CD14-positive monocyte (primary cell): ENCODE measurements at regions not wholly inside any gene's neighbourhood (a gene's known extent, or its start where the extent isn't known, plus 50 kb on each side); places are given as distances from the start of the nearest gene placed in this dataset.

Experiments used
- DNase-seq, 3 donors: peaks; one replicate each; pipeline ENCODE4 v3.0.0-alpha.2; 2011 to 2022
- H2AFZ ChIP-seq: 2 replicates; pipeline ENCODE4 v1.6.0; 2012; ENCODE audit warnings: mild to moderate bottlenecking, low read depth, low read length, inconsistent platforms; ENCODE audit not compliant: insufficient read depth, poor library complexity, severe bottlenecking
- H3K27ac ChIP-seq, 2 donors: 1 replicate in 1 of 2; 2 replicates in 1 of 2; pipeline ENCODE4 v1.5.1; 2012 to 2013; ENCODE audit warnings: low read length in 2 of 2, control low read depth in 1 of 2, inconsistent platforms in 1 of 2, low read depth in 1 of 2, mild to moderate bottlenecking in 1 of 2
- H3K27me3 ChIP-seq, 2 donors: one replicate each; pipeline versions ENCODE4 v1.6.0 to v1.6.1; 2011 to 2013; ENCODE audit warnings: low read length in 2 of 2; ENCODE audit not compliant: control insufficient read depth in 2 of 2, insufficient read depth in 2 of 2
- H3K36me3 ChIP-seq, 2 donors: replicated peaks in 1 of 2; 1 replicate in 1 of 2; 2 replicates in 1 of 2; pipeline versions ENCODE4 v1.5.1 to v1.6.1; 2012 to 2013; ENCODE audit warnings: low read length in 2 of 2, control low read depth in 1 of 2, inconsistent platforms in 1 of 2, mild to moderate bottlenecking in 1 of 2; ENCODE audit not compliant: insufficient read depth in 2 of 2, control insufficient read depth in 1 of 2
- H3K4me1 ChIP-seq, 2 donors: 1 replicate in 1 of 2; 2 replicates in 1 of 2; pipeline versions ENCODE4 v1.5.1 to v1.6.1; 2012 to 2013; ENCODE audit warnings: low read length in 2 of 2, control low read depth in 1 of 2, inconsistent platforms in 1 of 2, mild to moderate bottlenecking in 1 of 2, moderate library complexity in 1 of 2; ENCODE audit not compliant: insufficient read depth in 2 of 2, control insufficient read depth in 1 of 2
- H3K4me2 ChIP-seq: replicated peaks from 2 replicates; pipeline ENCODE3; 2012; ENCODE audit warnings: low read length, moderate library complexity, mild to moderate bottlenecking; ENCODE audit not compliant: poor library complexity, severe bottlenecking; ENCODE audit errors: extremely low read depth
- H3K4me3 ChIP-seq, 3 experiments: fragments of 200-600 bp in 1 of 3; sonication (generic) in 1 of 3; replicated peaks in 1 of 3; 1 replicate in 2 of 3; 2 replicates in 1 of 3; pipeline ENCODE4 v1.5.1; 2011 to 2013; ENCODE audit warnings: low read length in 3 of 3, mild to moderate bottlenecking in 3 of 3, control low read depth in 2 of 3, low read depth in 2 of 3, inconsistent platforms in 1 of 3, moderate library complexity in 1 of 3
- H3K79me2 ChIP-seq: 2 replicates; pipeline ENCODE4 v1.6.0; 2012; ENCODE audit warnings: mild to moderate bottlenecking, control low read depth, inconsistent platforms, low read length, moderate library complexity; ENCODE audit not compliant: insufficient read depth
- H3K9ac ChIP-seq: 2 replicates; pipeline ENCODE4 v1.6.0; 2017; ENCODE audit warnings: low read length, mild to moderate bottlenecking; ENCODE audit not compliant: insufficient read depth, poor library complexity, severe bottlenecking
- H3K9me3 ChIP-seq, 2 donors: replicated peaks in 1 of 2; 1 replicate in 1 of 2; 2 replicates in 1 of 2; pipeline versions ENCODE4 v1.5.1 to v1.6.1; 2012 to 2013; ENCODE audit warnings: low read length in 2 of 2, control low read depth in 1 of 2; ENCODE audit not compliant: control insufficient read depth in 1 of 2, insufficient read depth in 1 of 2
- H4K20me1 ChIP-seq: 2 replicates; pipeline ENCODE4 v1.6.0; 2012; ENCODE audit warnings: mild to moderate bottlenecking, low read length, control low read depth, moderate library complexity; ENCODE audit not compliant: insufficient read depth
- H3K27ac Mint-ChIP-seq, 7 donors: one replicate each; pipeline ENCODE4 v1.8.0; 2020; ENCODE audit warnings: mild to moderate bottlenecking in 7 of 7, mixed read lengths in 7 of 7, moderate library complexity in 6 of 7, inconsistent platforms in 2 of 7
- H3K27me3 Mint-ChIP-seq, 3 donors: one replicate each; pipeline ENCODE4 v1.8.0; 2021 to 2022; ENCODE audit warnings: low read depth in 3 of 3, mild to moderate bottlenecking in 3 of 3, mixed read lengths in 3 of 3, moderate library complexity in 3 of 3, inconsistent platforms in 1 of 3
- H3K36me3 Mint-ChIP-seq, 2 donors: one replicate each; pipeline ENCODE4 v1.8.0; 2020; ENCODE audit warnings: mixed read lengths in 2 of 2, inconsistent platforms in 1 of 2, mild to moderate bottlenecking in 1 of 2
- H3K4me1 Mint-ChIP-seq: one replicate; pipeline ENCODE4 v1.8.0; 2020; ENCODE audit warnings: mild to moderate bottlenecking, mixed read lengths
- H3K4me3 Mint-ChIP-seq, 2 donors: one replicate each; pipeline ENCODE4 v1.8.0; 2020; ENCODE audit warnings: mild to moderate bottlenecking in 2 of 2, mixed read lengths in 2 of 2, moderate library complexity in 1 of 2
- H3K9me3 Mint-ChIP-seq, 7 donors: one replicate each; pipeline ENCODE4 v1.8.0; 2020 to 2022; ENCODE audit warnings: mixed read lengths in 7 of 7, mild to moderate bottlenecking in 6 of 7, moderate library complexity in 6 of 7, inconsistent platforms in 2 of 7
- WGBS: methylation state at CpG from one replicate; pipeline ENCODE4 v1.1.5; 2013; ENCODE audit warnings: missing lambda C conversion rate; ENCODE audit not compliant: insufficient coverage; 5-methylcytosine and 5-hydroxymethylcytosine counted together
- intact Hi-C, 2 donors: fragments of 100-400 bp; cut with micrococcal nuclease; formaldehyde crosslinking; loops; one replicate each; pipeline versions ENCODE4 v1.15.0 to v1.15.1; 2023
- TF ChIP-seq, protein P1 (sequence below): fragments of 200-600 bp; IDR thresholded peaks from one replicate; pipeline ENCODE4 v1.8.0; 2022; ENCODE audit warnings: antibody characterized with exemption, mild to moderate bottlenecking

GRCh38 chr5:87775228-87775627, 362.5 kb upstream of the CCNH start:
- WGBS = no CpG with 5 or more reads among the region's 2 CpGs
- no peak overlapping the region for H3K4me3 Mint-ChIP-seq

DNA sequence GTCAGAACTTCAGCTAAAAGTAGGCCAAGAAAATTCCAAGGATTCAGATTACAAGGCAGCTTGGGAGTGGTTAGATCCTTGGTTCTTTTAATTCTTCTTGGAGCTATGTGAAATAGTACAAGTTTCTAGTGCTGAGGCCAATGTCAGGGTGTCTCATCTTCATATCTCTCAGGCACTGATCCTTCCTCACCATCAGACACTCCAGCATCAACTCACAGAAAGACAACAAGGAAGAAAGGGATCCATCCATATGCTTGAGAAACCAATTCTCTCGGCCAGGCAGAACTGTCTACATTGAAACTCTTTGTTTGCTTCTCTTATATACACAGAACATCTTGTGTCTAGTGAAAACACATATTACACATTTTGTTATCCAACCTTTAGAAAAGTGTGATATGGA, 362.1 kb upstream of the CCNH start:
- no peaks in the 10 kb centered on the region for H3K36me3 Mint-ChIP-seq
- DNase-seq = no peak
- Histone ChIP-seq H3K4me3 (no peak overlapping the region), H4K20me1 (no peaks in the 10 kb centered on the region), H3K27ac (no peak overlapping the region), H3K4me1 (no peaks in the 10 kb centered on the region), H3K27me3 (peaks cover 4 to 9% of the 10 kb centered on the region in 2 donors), H3K79me2 (no peaks in the 10 kb centered on the region), H2AFZ (no peak overlapping the region), H3K36me3 (no peaks in the 10 kb centered on the region), H3K4me2 (no peak overlapping the region), H3K9me3 (no peaks in the 10 kb centered on the region), H3K9ac (no peak overlapping the region)
- H3K4me1 Mint-ChIP-seq = no peaks in the 10 kb centered on the region
- H3K27me3 Mint-ChIP-seq = peaks cover 6 to 7% (median 6%) of the 10 kb centered on the region in 3 donors
- H3K9me3 Mint-ChIP-seq = no peaks in the 10 kb centered on the region
- no CpG with 5 or more reads among the region's 1 CpG for WGBS
- H3K27ac Mint-ChIP-seq = no peak overlapping the region
- intact Hi-C loops = no loop called here
- H3K4me3 Mint-ChIP-seq = no peak overlapping the region
- TF ChIP-seq, protein P1, sequence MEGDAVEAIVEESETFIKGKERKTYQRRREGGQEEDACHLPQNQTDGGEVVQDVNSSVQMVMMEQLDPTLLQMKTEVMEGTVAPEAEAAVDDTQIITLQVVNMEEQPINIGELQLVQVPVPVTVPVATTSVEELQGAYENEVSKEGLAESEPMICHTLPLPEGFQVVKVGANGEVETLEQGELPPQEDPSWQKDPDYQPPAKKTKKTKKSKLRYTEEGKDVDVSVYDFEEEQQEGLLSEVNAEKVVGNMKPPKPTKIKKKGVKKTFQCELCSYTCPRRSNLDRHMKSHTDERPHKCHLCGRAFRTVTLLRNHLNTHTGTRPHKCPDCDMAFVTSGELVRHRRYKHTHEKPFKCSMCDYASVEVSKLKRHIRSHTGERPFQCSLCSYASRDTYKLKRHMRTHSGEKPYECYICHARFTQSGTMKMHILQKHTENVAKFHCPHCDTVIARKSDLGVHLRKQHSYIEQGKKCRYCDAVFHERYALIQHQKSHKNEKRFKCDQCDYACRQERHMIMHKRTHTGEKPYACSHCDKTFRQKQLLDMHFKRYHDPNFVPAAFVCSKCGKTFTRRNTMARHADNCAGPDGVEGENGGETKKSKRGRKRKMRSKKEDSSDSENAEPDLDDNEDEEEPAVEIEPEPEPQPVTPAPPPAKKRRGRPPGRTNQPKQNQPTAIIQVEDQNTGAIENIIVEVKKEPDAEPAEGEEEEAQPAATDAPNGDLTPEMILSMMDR = no peak

More at GRCh38 chr5:87775228-87775627, 362.5 kb upstream of the CCNH start:
- Histone ChIP-seq H2AFZ (no peak overlapping the region), H3K4me1 (no peaks in the 10 kb centered on the region), H3K36me3 (no peaks in the 10 kb centered on the region), H3K27ac (no peak overlapping the region), H3K9me3 (no peaks in the 10 kb centered on the region), H3K4me2 (no peak overlapping the region), H3K27me3 (peaks cover 4 to 6% of the 10 kb centered on the region in 2 donors), H3K4me3 (no peak overlapping the region), H3K9ac (no peak overlapping the region), H3K79me2 (no peaks in the 10 kb centered on the region), H4K20me1 (no peaks in the 10 kb centered on the region)
- Mint-ChIP-seq H3K36me3 (no peaks in the 10 kb centered on the region), H3K9me3 (no peaks in the 10 kb centered on the region), H3K27me3 (peaks cover 3 to 6% (median 4%) of the 10 kb centered on the region in 3 donors), H3K27ac (no peak overlapping the region), H3K4me1 (no peaks in the 10 kb centered on the region)
- intact Hi-C loops = no loop called here
- no peak for DNase-seq
- TF ChIP-seq, protein P1 = no peak
